Neuron (in vitro differentiated cells): ENCODE measurements at regions not wholly inside any gene's neighbourhood (a gene's known extent, or its start where the extent isn't known, plus 50 kb on each side); places are given as distances from the start of the nearest gene placed in this dataset.
A peak's percentile ranks its signal among the peaks of the same experiment; 100 is the strongest.

ENCODE experiments used
- H2AFZ ChIP-seq: one replicate; pipeline ENCODE4 v1.6.1; 2013; ENCODE audit warnings: low read depth, mild to moderate bottlenecking, inconsistent platforms, low read length, moderate library complexity
- H3K27me3 ChIP-seq: one replicate; pipeline ENCODE4 v1.6.1; 2013; ENCODE audit warnings: low read length; ENCODE audit not compliant: insufficient read depth
- H3K36me3 ChIP-seq: one replicate; pipeline ENCODE4 v1.6.1; 2013; ENCODE audit warnings: low read length; ENCODE audit not compliant: insufficient read depth
- H3K4me1 ChIP-seq: one replicate; pipeline ENCODE4 v1.6.1; 2013; ENCODE audit warnings: low read length; ENCODE audit not compliant: insufficient read depth
- H3K4me3 ChIP-seq: 2 replicates; pipeline ENCODE4 v1.5.1; 2013; ENCODE audit warnings: mild to moderate bottlenecking, low read length, moderate library complexity
- H3K9me3 ChIP-seq: one replicate; pipeline ENCODE4 v1.6.1; 2013; ENCODE audit warnings: low read length

DNA sequence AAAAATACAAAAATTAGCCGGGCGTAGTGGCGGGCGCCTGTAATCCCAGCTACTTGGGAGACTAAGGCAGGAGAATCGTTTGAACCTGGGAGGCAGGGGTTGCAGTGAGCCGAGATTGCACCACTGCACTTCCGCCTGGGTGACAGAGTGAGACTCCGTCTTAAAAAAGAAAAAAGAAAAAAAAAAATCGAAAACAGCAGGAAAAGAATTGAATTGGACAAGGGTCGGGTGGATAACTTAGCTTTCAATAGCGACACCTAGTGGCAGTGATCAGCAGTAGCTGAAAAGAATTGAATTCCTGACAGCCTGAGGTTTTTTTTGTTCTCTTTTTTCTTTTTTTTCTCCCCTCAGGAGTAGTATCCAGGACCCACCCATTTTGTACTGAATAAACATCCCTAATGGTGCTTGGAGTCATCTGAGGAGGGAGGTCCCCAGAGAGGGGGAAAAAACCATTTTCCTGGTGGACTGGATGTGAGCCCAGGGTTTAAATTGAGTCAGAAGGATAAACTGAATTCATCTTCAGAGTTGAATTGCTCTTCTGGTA lies 55.1 kb downstream of the CYCS start:
- H3K9me3 ChIP-seq: no peaks in the 10 kb centered on the region
- peak overlapping the region; percentile 61 for H2AFZ ChIP-seq
- H3K27me3 ChIP-seq: no peaks in the 10 kb centered on the region
- no peak overlapping the region for H3K4me3 ChIP-seq
- no peaks in the 10 kb centered on the region for H3K36me3 ChIP-seq
- no peaks in the 10 kb centered on the region for H3K4me1 ChIP-seq

GRCh38 chr7:25068502-25069213 lies 56.4 kb downstream of the CYCS start:
- H2AFZ ChIP-seq: no peak overlapping the region
- H3K4me1 ChIP-seq: no peaks in the 10 kb centered on the region
- H3K27me3 ChIP-seq: no peaks in the 10 kb centered on the region
- no peaks in the 10 kb centered on the region for H3K9me3 ChIP-seq
- no peak overlapping the region for H3K4me3 ChIP-seq
- no peaks in the 10 kb centered on the region for H3K36me3 ChIP-seq

- H3K27me3 ChIP-seq: no peaks in the 10 kb centered on the region
- H2AFZ ChIP-seq: no peak overlapping the region
- H3K9me3 ChIP-seq: no peaks in the 10 kb centered on the region
- no peaks in the 10 kb centered on the region for H3K36me3 ChIP-seq
- H3K4me1 ChIP-seq: no peaks in the 10 kb centered on the region
- no peak overlapping the region for H3K4me3 ChIP-seq
Measured at GRCh38 chr7:25067726-25068501, 57.1 kb downstream of the CYCS start.

- Histone ChIP-seq H3K9me3 (no peaks in the 10 kb centered on the region), H3K4me1 (no peaks in the 10 kb centered on the region), H3K36me3 (no peaks in the 10 kb centered on the region), H3K4me3 (no peak overlapping the region), H2AFZ (no peak overlapping the region), H3K27me3 (no peaks in the 10 kb centered on the region)
Measured at GRCh38 chr7:25066253-25066652, 58.8 kb downstream of the CYCS start.

DNA sequence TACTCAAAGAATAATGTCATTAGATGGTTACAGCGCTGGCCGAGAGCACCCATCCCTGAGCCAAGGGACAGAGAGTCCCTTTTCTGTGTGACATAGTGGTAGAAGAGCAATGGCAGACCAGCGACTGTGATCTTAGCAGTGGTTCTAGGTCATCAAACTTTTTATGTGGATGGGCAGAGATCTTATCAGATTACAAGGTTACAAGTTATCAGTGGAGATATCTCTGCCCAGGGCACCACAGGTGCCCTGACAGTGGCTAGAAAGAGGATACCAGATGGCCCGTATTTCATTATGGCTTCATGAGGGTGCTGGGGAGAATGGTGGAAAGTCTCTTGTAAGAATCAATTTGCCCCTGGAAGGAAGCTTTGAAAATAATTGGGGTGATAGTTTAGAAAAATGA lies 62.7 kb downstream of the CYCS start:
- Histone ChIP-seq H2AFZ (no peak overlapping the region), H3K27me3 (no peaks in the 10 kb centered on the region), H3K36me3 (no peaks in the 10 kb centered on the region), H3K4me3 (no peak overlapping the region), H3K9me3 (no peaks in the 10 kb centered on the region), H3K4me1 (no peaks in the 10 kb centered on the region)

GRCh38 chr7:25060487-25061055 lies 64.5 kb downstream of the CYCS start:
- H3K27me3 ChIP-seq: no peaks in the 10 kb centered on the region
- H3K36me3 ChIP-seq: no peaks in the 10 kb centered on the region
- no peak overlapping the region for H2AFZ ChIP-seq
- H3K9me3 ChIP-seq: no peaks in the 10 kb centered on the region
- no peak overlapping the region for H3K4me3 ChIP-seq
- no peaks in the 10 kb centered on the region for H3K4me1 ChIP-seq

GRCh38 chr7:25059576-25059975 lies 65.5 kb downstream of the CYCS start:
- H2AFZ ChIP-seq: no peak overlapping the region
- no peaks in the 10 kb centered on the region for H3K36me3 ChIP-seq
- no peak overlapping the region for H3K4me3 ChIP-seq
- peaks cover 3% of the 10 kb centered on the region for H3K27me3 ChIP-seq
- H3K4me1 ChIP-seq: no peaks in the 10 kb centered on the region
- no peaks in the 10 kb centered on the region for H3K9me3 ChIP-seq

DNA sequence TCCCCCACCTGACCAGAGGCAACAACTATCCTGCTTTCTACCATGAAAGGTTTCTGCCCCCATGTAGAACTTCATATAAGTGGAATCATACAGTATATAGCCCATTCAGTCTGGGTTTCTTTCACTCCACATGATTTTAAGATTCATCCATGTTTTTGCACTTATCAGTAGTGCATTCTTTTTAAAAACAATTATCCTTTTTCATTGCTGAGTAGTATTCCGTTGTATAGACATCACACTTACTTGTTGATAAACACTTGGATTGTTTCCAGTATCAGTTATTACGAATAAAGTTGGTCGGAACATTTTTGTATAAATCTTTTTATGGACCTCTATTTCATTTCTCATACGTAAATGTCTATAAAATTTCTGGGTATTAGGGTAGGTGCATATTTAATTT lies 68.7 kb downstream of the CYCS start:
- no peaks in the 10 kb centered on the region for H3K36me3 ChIP-seq
- no peaks in the 10 kb centered on the region for H3K4me1 ChIP-seq
- H2AFZ ChIP-seq: no peak overlapping the region
- H3K27me3 ChIP-seq: peaks cover 3% of the 10 kb centered on the region
- no peaks in the 10 kb centered on the region for H3K9me3 ChIP-seq
- no peak overlapping the region for H3K4me3 ChIP-seq

DNA sequence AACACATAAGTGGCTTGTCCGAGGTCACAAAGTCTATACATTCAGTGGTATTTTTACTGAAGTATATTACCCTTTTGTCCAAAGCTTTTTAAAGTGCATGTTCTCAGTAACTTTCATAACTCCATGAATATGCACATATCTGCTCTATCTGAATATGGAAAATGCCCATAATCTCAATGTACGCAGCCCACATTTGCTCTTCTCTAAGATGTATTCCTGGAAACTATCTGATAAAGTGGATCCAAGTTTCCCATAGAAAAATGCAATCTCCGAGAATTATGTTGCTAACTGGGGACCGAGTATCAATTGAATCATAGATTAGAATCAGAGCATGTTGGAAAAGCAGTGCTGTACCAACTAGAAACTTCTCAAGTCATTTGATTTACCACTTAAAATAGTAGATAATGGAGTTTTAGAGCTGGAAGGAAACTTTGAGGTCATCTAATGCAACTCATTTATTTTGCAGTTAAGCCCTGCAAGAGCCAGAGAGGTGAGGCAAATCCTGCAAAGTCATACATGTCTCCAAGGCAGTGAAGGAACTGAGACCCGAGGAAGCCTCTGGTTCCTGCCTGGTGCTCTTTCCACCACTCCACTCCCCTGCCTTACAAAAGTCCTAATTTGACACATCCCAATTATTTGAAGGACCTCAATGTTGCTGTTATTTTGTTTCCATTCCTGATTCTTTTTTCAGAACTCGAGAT lies 69.4 kb downstream of the CYCS start:
- H3K27me3 ChIP-seq: peaks cover 3% of the 10 kb centered on the region
- no peak overlapping the region for H2AFZ ChIP-seq
- no peaks in the 10 kb centered on the region for H3K4me1 ChIP-seq
- no peaks in the 10 kb centered on the region for H3K9me3 ChIP-seq
- no peak overlapping the region for H3K4me3 ChIP-seq
- no peaks in the 10 kb centered on the region for H3K36me3 ChIP-seq

GRCh38 chr7:25054819-25055519 lies 70.1 kb downstream of the CYCS start:
- no peaks in the 10 kb centered on the region for H3K9me3 ChIP-seq
- no peaks in the 10 kb centered on the region for H3K4me1 ChIP-seq
- H3K36me3 ChIP-seq: no peaks in the 10 kb centered on the region
- H3K27me3 ChIP-seq: peaks cover 3% of the 10 kb centered on the region
- no peak overlapping the region for H3K4me3 ChIP-seq
- H2AFZ ChIP-seq: no peak overlapping the region

DNA sequence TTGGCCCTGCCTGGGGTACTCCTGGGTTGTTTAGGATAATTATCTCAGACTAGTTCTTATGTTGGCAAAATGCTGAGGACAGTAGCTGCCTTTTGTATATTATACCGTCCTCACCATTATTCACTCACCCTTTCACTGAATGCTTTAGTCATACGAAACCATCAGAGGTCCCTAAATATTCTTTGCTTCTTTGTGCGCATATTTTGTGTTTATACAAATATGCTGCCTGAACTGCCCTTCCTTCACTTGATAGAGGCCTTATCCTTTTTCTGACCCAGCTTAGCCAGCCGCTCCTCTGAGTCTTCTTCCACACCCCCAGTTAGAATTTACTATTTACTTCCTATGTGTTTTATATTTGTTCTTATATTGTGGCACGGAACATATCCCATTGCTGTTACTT lies 70.2 kb upstream of the OSBPL3 start:
- Histone ChIP-seq H3K9me3 (no peaks in the 10 kb centered on the region), H3K27me3 (peaks cover 3% of the 10 kb centered on the region), H3K4me3 (no peak overlapping the region), H3K4me1 (no peaks in the 10 kb centered on the region), H3K36me3 (no peaks in the 10 kb centered on the region), H2AFZ (no peak overlapping the region)

DNA sequence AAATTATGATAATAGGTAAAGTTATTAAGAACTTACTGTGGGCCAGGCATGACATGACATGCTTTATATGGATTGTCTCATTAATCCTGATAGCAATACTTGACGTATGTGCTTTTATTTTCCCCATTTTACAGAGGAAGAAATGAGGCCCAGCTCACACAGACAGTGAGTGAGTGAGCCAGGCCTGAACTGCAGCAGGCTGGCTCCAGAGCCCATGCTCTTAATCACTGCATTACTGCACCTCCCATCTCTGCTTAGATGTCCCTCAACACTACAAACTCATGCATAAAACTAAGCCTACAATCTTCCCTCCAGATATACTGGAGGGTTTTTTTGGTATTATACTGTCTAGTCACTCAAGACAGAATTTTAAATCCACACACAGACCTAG lies 68.5 kb upstream of the OSBPL3 start:
- Histone ChIP-seq H3K4me3 (no peak overlapping the region), H3K9me3 (no peaks in the 10 kb centered on the region), H3K4me1 (no peaks in the 10 kb centered on the region), H3K27me3 (no peaks in the 10 kb centered on the region), H3K36me3 (no peaks in the 10 kb centered on the region), H2AFZ (no peak overlapping the region)
